ENCODE measurements at regions not wholly inside any gene's neighbourhood (a gene's known extent, or its start where the extent isn't known, plus 50 kb on each side); places are given as distances from the start of the nearest gene placed in this dataset.
"Not testable (repeated sequence)": the region's sequence is repeated elsewhere in the genome, so short reads cannot be mapped to it uniquely, and the experiment has no call there.

DNA sequence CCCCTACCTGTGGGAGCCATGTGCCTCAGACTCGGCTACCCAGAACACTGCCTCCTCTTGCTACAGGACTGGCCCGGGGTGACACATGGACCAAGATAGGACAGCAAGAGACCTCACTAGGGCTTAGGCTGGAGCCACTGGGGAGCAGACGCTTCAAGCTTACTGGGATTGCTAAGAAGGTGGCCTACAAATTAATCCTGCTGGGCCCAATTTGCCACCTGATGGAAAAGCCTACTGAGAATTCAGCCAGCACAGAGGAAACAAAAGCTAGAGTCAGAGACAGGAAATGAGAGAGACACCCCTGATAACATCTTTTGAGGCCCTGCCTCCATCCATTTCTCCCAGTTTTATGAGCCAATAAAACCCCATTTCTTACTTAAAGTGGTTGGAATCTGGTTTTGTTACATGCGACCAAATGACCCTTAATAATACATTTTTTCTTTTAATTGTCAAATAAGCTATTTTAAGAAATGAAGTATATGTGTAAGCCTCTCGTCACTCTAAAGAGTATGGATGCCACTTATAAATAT is 282.1 kb downstream of the CXCL12 start:
- no peak for DNase-seq (ENCODE audit: low read depth in 2 of 2)

DNA sequence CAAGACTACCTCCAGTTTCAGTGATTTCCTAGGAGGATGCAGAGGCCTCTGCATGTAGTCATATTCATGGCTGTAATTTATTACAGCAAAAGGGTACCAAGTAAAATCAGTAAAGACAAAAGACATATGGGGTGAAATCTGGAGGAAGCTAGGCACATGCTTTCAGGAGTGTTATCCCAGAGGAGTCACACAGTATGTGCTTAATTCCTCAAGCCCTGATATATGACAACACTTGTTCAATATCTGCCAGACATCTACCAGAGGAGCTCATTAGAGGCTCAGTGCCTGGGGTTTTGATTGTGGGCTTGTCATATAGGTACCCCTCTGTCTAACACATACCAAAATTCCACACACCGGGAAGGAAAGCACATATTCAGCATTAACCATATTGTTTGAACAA is 283.8 kb downstream of the CXCL12 start:
- no peak for DNase-seq (ENCODE audit: low read depth in 2 of 2)

DNA sequence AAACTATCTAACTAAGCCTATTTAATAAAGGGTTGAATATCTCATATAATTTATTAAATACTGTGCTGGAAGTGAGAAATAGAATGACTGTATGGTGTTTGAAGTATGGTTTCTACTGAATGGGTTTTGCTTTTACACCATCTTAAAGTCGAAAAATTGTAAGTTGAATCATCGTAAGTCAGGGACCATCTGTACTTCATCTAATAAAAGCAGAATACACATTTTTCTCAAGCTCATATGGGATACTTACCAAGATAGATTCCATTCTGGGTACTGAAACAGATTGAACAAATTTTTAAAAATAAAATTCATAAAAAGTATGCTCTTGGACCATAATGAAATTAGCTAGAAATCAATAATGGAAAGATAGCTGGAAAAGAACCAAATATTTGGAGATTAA is 285.4 kb downstream of the CXCL12 start:
- no peak for DNase-seq (ENCODE audit: low read depth in 2 of 2)

DNA sequence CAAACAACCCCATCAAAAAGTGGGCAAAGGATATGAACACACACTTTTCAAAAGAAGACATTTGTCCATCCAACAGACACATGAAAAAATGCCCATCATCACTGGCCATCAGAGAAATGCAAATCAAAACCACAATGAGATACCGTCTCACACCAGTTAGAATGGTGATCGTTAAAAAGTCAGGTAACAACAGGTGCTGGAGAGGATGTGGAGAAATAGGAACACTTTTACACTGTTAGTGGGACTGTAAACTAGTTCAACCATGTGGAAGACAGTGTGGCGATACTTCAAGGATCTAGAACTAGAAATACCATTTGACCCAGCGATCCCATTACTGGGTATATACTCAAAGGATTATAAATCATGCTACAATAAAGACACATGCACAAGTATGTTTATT is 288.7 kb downstream of the CXCL12 start:
- DNase-seq (ENCODE audit: low read depth in 2 of 2): not testable (repeated sequence)

DNA sequence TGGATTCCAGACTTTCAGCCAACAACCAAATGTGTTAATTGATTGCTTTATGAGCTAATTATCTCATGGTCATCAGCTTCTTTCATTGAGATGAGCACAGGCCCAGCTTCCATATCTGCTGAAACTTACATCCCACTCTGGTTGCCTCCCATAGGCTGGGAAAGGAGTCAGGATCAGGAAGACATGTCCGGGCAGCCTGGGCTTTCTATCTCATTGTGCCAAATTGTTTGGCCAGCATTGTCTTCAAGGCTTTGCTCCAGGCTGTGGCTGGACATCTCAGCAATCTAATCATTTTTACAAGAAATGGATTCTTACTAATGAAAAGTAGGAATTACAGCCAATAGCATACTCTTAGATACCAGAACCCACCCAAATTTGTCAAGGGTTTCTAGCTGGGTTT is 295.2 kb downstream of the CXCL12 start:
- DNase-seq (ENCODE audit: low read depth in 2 of 2): no peak

DNA sequence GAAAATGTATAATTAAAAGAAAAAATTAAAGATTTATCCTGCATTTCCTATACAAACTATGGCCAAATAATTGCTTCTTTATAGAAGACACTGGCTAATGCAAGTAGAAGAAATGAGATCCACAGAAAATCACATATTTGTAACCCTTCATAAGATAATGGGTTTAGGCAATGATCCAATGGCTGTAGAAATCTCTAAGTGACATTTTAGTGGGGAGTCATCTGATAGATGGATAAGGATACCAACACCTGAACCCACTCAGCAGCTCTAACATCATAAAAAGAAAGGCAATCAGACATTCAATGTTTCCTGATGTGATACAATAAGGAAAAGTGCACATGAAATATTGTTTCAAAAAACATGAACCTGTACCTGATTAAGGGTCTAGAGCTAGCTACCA is 297.5 kb downstream of the CXCL12 start:
- DNase-seq (ENCODE audit: low read depth in 2 of 2): no peak

DNA sequence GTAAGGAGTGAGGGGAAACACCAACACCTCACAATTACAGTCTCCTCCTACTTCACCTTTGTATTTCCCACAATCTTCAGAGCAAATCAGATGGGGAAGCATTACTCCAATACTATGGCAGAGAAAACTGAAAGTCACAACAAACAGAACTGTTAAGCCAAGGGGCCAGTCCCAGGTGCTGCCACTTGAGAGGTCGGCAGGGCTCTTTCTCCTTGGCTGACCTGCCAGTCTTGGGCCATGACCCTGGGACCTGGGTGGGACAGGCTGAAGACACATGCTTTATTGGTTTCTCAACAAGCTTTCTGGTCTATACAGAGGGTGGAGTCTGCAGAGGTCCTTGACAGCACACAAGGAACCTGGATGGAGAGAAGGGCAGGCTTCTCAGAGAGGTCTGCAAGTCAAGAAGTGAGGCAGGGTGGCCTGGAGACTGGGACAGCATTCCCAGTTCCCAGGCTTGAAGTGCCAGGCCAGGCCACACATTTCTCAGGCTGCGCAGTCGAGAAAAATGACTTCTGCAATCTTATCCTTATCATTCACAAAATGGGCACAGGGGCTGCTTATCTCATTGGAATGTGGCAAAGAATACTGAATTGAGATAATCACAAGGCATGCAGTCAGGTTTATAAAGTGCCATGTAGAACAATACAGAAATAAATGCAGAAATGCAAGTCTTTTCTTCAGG is 301.0 kb downstream of the CXCL12 start:
- no peak for DNase-seq (ENCODE audit: low read depth in 2 of 2)

DNA sequence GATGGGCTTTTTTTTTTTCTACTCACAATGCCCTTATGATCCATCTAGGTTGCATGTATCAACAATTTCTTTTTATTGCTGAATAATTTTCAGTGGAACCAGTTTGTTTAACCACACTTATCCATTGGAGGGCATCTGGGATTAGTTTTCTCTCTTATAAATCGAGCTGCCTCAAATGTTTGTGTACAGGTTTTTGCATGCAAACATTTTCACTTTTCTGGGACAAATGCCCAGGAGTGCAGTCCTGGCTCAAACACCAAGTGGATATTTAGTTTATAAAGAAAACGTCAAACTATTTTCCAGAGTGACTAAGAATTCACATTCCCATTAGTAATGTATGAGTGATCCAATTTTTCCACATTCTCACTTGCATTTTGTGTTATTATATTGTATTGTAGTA is 313.4 kb downstream of the CXCL12 start:
- DNase-seq (ENCODE audit: low read depth in 2 of 2): no peak

DNA sequence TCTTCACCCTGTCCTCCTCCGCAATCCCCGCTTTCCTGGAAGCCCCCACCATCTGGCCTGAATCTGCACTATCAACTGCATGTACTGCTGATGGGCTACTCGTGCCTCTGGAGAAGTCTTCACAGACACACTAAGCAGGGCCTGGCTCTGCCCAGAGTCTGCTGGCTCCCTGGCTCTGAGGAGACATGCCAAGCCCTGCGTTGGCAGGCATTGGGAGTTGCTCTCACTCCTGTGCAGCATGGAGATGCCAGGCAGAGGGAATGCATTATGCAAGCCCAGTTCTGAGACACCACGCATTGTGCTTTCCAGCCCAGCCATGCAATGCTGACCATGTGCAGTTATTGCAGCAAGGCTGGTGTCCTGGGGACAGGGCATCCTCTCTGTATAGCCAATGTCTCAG is 314.6 kb downstream of the CXCL12 start:
- no peak for DNase-seq (ENCODE audit: low read depth in 2 of 2)

DNA sequence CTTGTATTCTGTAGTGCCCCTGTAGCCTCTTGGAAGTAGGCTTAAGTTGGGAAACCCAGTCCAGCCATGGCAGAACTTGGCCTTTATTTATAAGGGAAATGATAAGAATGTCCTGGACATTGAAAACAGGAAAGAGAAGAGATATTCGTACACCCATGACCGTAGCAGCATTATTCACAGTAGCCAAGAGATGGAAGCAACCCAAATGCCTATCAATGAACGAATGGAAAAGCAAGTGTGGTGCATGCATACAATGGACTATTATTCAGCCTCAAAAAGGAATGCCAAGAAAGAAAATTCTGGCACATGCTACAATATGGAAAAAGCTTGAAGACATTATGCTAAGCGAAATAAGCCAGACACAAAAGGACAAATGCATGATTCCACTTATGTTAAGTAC is 315.3 kb downstream of the CXCL12 start:
- DNase-seq (ENCODE audit: low read depth in 2 of 2): no peak

DNA sequence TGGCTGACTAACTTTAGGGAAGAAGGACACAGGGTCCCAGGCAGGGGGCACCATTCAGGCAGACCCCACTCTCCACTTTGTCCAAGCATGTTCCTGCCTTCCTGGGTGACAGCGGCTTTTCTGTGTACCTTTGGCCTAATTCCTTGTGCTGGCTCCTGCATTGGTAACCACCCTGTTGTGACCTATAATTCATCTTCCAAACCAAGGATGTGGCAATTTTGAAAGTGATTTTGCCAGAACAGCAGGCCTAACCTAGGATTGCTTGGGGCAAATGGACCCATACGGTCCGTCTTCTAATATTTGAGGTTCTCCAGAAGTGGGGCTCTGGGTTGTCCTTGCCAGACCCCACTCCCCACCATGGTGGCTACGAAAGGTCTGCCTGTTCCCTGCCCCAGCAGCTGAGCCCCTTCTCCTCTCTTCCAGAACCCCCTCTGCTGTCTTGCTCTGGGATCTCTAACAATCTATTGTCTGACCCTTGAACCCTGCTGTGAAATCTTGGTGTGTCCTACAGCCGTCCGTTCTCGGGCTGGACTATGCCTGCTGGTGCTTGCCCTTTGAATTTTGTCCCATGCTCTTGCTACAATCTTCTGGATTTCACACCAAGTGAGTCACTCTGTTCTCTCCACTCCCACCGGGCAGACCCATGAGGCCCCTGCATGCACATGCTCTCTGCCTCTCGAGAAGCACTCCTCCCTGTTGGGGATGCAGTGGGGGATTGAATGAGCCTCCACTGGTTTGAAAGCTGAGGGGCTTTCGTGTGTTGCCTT is 316.0 kb downstream of the CXCL12 start:
- DNase-seq (ENCODE audit: low read depth in 2 of 2): no peak

DNA sequence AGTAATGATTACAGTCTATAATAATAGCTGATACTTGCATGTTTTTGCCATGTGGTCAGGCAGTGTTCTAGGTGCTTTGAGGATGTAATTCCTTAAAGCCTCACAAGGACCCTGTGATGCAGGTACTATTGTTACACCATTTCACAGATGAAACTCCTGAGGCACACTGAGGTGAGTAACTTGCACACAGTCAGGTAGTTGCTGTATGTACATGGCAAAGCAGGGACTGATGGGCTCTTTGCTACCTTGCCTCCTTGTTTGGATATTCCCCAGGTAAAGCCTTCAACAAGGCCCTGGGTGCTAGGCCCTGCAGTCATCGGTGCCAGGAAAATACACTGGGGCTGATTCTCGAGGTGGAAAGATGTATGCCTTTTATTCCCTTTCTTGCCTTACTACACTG is 317.5 kb downstream of the CXCL12 start:
- no peak for DNase-seq (ENCODE audit: low read depth in 2 of 2)

DNA sequence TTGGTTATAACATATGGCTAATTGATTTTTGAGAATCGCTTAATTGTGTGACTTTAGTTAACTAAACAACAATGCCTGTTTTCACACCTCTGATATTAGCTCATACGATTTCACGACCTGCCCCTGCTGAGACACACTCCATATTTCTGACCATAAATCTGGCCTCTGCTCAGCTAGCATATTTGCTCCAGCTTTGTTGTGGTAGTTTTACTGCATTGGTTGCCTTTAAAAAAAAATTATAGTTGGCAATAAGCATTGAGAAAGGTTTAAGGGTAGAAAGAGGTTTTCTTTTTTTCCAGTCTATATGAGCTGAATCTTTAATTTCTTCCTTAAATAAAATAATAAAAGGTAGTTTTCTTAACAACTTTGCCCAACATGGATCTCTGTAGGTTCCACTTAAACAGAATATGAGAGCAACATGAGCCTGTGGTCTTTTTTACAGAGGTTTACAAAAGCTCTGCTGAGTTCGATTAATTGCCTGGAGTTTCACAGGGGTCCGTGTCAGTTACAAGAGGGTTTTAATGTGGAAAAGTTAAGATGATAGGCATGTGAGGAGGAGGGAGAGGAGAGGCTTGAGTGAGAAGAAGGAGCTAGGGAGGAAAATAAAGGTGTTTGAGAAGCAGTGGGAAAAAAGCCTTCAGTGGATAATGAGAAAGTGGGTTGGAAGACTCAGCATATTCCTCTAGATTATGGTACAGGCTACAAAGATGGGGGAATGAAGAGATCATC is 318.2 kb downstream of the CXCL12 start:
- no peak for DNase-seq (ENCODE audit: low read depth in 2 of 2)

DNA sequence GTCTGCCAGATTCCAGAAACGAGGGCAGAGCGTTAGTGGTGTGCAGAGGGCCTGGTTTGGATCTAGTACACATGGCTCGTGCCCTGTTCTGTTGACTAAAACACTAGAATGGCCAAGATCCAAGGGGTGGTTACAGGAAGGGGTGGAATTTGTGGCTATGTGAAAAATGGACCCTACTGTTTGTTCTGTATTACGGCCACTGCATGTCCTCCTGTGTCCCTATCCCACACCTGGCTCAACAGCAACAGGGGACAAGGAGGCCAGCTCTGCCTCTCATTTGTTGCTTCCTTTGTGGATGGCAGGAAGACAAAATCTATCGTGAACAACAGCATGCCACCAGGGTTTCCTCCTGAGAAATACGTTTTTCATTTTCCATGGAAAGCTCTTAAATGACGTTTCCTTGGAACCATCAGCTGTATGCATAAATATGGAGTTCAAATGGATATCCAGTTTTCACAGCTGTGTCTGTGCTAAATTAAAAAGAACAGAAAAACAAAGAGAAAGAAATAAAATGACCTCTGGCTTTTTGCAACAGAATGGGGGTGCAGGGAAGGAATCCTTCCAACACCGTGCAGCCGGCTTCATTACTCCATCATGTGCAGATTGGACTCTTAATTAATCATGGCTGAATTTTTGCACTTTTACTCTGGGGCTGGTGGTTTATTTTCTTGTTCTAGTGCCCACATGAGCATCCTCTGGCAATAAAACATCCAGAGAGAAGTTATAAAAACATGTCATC is 318.9 kb downstream of the CXCL12 start:
- no peak for DNase-seq (ENCODE audit: low read depth in 2 of 2)

DNA sequence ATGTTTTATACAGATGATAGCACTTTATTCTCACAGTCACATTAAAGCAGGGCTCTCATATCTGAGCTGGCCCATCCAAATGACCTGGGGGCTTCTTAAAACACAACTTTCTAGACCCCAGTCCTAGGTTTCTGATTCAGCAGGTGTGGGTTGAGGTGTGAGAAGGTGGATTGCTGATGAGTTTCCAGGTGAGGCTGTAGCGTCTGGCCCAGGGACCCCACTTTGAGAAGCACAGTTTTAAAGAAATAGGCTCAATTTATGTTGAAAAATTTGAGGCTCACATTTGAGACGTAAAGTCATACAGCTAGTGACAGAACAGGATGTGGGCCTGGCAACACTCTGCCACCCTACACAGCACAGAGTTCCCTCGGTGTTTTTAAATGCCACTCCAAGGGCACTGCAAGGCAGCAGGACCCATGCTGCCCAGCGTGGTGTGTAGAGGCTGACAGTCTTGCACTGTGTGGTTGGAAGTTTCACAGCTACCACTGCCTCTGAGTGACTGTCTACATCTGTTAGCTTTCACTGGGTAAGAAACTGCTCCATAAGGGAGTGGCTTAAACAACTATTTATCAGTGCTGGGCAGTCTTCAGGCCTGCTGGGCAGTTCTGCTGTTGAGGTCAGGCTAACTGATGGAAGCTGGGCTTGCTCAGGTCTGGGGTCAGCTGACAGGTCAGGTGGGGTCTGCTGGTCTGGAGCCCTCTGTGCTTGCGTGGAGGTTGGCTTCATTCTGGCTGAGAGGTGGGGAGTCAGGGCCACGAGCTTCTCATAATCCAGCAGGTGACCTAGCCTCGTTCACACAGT is 319.7 kb downstream of the CXCL12 start:
- DNase-seq (ENCODE audit: low read depth in 2 of 2): no peak

DNA sequence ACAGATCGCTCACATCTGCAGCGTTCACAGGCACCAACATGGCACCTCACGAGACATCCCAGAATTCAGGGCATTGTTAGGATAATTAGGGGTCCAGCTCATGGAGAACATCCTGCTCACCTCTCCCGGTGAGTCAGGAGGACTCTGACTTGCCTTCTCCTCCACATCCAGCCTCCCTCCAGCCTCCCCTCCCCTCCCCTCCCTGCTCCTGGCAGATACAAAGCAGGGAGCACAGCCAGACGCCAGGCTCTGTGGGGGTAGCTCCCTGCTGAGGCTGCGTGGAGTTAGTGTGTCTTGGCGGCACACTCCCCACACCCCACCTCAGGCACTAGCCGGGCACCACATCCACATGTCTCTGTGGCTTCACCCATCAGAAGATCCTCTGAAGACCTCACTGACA is 320.6 kb downstream of the CXCL12 start:
- no peak for DNase-seq (ENCODE audit: low read depth in 2 of 2)

DNA sequence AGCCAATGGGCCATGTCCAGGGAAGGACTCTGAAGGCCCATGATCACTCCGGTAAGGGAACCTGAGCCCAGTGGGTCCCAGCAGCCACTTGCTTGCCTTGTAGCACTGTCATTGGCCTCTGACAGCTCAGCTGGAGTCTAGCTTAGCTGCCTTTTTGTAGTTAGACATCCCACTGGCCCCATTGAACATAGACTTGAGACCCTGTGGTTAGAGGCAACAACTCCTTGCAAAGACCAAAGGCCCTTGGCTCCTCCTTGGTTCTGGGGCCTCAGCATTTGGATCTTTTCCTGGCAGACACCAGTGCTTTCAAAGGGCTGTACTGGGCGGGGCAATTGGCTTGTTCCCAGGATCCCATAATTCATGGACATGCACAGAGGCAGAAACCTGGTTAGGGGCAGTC is 321.2 kb downstream of the CXCL12 start:
- DNase-seq (ENCODE audit: low read depth in 2 of 2): no peak

DNA sequence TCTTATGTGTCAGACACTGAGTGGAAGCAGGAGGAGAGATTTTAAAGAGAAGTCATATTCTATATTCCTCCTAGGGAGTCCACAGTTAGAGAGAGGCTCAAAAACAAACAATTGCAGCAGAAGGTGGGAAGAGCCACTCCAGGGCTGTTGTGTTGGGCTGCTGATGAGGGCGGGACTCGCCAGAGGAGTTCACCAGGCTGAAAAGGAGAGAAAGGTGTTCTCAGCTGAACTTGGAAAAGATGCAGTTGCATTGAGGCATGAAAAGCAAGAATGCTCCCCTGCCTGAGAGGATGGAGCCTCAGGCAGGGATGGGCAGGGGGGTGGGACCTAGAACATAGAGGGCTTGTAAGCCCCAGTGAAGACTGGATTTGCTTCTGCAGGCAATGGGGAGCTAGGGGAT is 324.2 kb downstream of the CXCL12 start:
- DNase-seq (ENCODE audit: low read depth in 2 of 2): no peak

DNA sequence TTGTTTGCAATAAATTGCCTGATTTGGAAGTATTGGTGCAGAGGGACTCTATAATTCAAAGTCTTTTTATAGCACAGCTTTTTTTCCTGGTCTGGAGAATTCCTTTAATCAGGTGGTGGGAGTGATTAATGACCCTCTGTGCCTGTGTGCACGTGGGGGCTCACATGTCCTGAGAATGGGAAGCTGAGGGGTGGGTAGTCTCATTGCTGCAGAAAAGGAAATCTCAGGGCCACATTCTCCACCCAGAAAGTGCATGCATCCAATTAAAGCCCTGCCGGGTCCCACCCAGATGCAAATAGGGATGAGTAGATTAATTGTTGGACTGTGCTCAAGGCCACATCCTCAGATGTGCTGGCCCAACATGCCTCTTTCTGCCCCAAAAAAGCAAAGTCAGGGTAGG is 324.7 kb downstream of the CXCL12 start:
- DNase-seq (ENCODE audit: low read depth in 2 of 2): no peak

DNA sequence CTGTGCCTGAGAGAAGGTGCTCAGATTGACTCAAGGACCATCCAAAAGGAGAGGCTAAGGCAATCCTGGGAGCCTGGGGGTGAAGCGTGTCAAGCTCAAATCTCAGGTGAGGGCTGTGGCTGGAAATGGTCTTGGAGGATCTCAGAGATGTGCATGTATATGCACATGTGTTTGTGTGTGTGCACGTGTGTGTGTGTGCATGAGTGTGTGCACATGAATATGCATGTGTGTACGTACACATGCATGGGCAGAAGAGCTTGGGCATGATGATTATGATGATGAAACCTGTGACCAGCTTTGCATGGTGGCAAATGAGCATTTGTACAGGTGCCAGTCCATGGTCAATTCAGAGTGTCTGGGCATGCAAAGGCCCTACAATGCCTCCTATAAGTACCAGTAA is 326.6 kb downstream of the CXCL12 start:
- no peak for DNase-seq (ENCODE audit: low read depth in 2 of 2)

Data from stimulated activated CD8-positive, alpha-beta memory T cell treated with anti-CD3 and anti-CD28 coated beads, Interleukin-7, amount 100 ng/mL, for 4 hours (primary cell).